HEK293 (cell line): ENCODE measurements at regions not wholly inside any gene's neighbourhood (a gene's known extent, or its start where the extent isn't known, plus 50 kb on each side); places are given as distances from the start of the nearest gene placed in this dataset.

ENCODE experiments used
- BCL11A ChIP-seq: fragments of 450-650 bp; formaldehyde crosslinking; IDR thresholded peaks from 2 replicates; pipeline ENCODE4 v1.5.1; 2016; ENCODE audit warnings: low read depth, missing biosample characterization, missing genetic modification characterization
- GLI4 ChIP-seq: fragments of 450-650 bp; formaldehyde crosslinking; IDR thresholded peaks from 2 replicates; pipeline ENCODE4 v1.5.1; 2016; ENCODE audit warnings: missing biosample characterization, missing genetic modification characterization
- PRDM2 ChIP-seq: fragments of 450-650 bp; formaldehyde crosslinking; IDR thresholded peaks from 2 replicates; pipeline ENCODE4 v1.5.1; 2016; ENCODE audit warnings: missing biosample characterization, missing genetic modification characterization, borderline replicate concordance
- TCF7L2 ChIP-seq: IDR thresholded peaks from 2 replicates; pipeline ENCODE4 v1.6.1; 2011; ENCODE audit warnings: low read depth, mild to moderate bottlenecking, inconsistent platforms, low read length, moderate library complexity, borderline replicate concordance
- ZNF202 ChIP-seq: fragments of 450-650 bp; formaldehyde crosslinking; IDR thresholded peaks from 2 replicates; pipeline ENCODE4 v1.5.1; 2016; ENCODE audit warnings: missing biosample characterization, missing genetic modification characterization, borderline replicate concordance
- ZNF629 ChIP-seq: fragments of 450-650 bp; formaldehyde crosslinking; IDR thresholded peaks from 2 replicates; pipeline ENCODE4 v1.5.1; 2017; ENCODE audit warnings: missing biosample characterization, missing genetic modification characterization
- ZNF670 ChIP-seq: fragments of 450-650 bp; formaldehyde crosslinking; IDR thresholded peaks from 2 replicates; pipeline ENCODE4 v1.5.1; 2016; ENCODE audit warnings: missing biosample characterization, missing genetic modification characterization, low read depth
- ZSCAN30 ChIP-seq: fragments of 450-650 bp; IDR thresholded peaks from 2 replicates; pipeline ENCODE4 v1.5.1; 2018; ENCODE audit warnings: missing biosample characterization, mild to moderate bottlenecking, missing genetic modification characterization, moderate library complexity
- TF ChIP-seq, protein P1 (sequence below): fragments of 450-650 bp; formaldehyde crosslinking; IDR thresholded peaks from 2 replicates; pipeline ENCODE4 v1.5.1; 2016; ENCODE audit warnings: missing biosample characterization, missing genetic modification characterization
- TF ChIP-seq, protein P2 (sequence below): IDR thresholded peaks from 2 replicates; pipeline ENCODE4 v1.6.1; 2011; ENCODE audit warnings: mild to moderate bottlenecking, low read depth, low read length, borderline replicate concordance
- TF ChIP-seq, protein P3 (sequence below): fragments of 450-650 bp; formaldehyde crosslinking; IDR thresholded peaks from 2 replicates; pipeline ENCODE4; 2016; ENCODE audit warnings: missing biosample characterization, missing genetic modification characterization

- no peak for TF ChIP-seq ZNF670 (tag by site-specific recombination)
- TF ChIP-seq, protein P1, sequence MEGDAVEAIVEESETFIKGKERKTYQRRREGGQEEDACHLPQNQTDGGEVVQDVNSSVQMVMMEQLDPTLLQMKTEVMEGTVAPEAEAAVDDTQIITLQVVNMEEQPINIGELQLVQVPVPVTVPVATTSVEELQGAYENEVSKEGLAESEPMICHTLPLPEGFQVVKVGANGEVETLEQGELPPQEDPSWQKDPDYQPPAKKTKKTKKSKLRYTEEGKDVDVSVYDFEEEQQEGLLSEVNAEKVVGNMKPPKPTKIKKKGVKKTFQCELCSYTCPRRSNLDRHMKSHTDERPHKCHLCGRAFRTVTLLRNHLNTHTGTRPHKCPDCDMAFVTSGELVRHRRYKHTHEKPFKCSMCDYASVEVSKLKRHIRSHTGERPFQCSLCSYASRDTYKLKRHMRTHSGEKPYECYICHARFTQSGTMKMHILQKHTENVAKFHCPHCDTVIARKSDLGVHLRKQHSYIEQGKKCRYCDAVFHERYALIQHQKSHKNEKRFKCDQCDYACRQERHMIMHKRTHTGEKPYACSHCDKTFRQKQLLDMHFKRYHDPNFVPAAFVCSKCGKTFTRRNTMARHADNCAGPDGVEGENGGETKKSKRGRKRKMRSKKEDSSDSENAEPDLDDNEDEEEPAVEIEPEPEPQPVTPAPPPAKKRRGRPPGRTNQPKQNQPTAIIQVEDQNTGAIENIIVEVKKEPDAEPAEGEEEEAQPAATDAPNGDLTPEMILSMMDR (tag by site-specific recombination) = no peak
- no peak for TF ChIP-seq PRDM2 (tag by site-specific recombination)
- TF ChIP-seq GLI4 = no peak
- TF ChIP-seq BCL11A (tag by site-specific recombination) = no peak
- TF ChIP-seq, protein P2, sequence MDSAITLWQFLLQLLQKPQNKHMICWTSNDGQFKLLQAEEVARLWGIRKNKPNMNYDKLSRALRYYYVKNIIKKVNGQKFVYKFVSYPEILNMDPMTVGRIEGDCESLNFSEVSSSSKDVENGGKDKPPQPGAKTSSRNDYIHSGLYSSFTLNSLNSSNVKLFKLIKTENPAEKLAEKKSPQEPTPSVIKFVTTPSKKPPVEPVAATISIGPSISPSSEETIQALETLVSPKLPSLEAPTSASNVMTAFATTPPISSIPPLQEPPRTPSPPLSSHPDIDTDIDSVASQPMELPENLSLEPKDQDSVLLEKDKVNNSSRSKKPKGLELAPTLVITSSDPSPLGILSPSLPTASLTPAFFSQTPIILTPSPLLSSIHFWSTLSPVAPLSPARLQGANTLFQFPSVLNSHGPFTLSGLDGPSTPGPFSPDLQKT = no peak
- no peak for TF ChIP-seq ZSCAN30 (tag by site-specific recombination)
- TF ChIP-seq ZNF629 (tag by site-specific recombination) = no peak
- TF ChIP-seq TCF7L2 = no peak
- no peak for TF ChIP-seq ZNF202 (tag by site-specific recombination)
- TF ChIP-seq, protein P3, sequence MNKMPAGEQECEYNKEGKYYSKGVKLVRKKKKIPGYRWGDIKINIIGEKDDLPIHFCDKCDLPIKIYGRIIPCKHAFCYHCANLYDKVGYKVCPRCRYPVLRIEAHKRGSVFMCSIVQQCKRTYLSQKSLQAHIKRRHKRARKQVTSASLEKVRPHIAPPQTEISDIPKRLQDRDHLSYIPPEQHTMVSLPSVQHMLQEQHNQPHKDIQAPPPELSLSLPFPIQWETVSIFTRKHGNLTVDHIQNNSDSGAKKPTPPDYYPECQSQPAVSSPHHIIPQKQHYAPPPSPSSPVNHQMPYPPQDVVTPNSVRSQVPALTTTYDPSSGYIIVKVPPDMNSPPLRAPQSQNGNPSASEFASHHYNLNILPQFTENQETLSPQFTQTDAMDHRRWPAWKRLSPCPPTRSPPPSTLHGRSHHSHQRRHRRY (tag by site-specific recombination) = no peak
Measured at GRCh38 chr12:24719293-24719721, 229.6 kb downstream of the BCAT1 start.
